WTC11 (cell line): ENCODE measurements at regions not wholly inside any gene's neighbourhood (a gene's known extent, or its start where the extent isn't known, plus 50 kb on each side); places are given as distances from the start of the nearest gene placed in this dataset.

Experiments used
- ATAC-seq: fragments of 200-7000 bp; cut with Tn5 transposase; 2 replicates; pipeline ENCODE4 v1.10.0; 2021; ENCODE audit warnings: mild to moderate bottlenecking, moderate library complexity
- CTCF ChIA-PET: fragments of 300-600 bp; sonication (Branson Sonifier 250); formaldehyde crosslinking; loops from one replicate; lab custom pipeline; 2021; ENCODE audit warnings: antibody characterized with exemption; lab: Charles Lee
- POLR2A ChIA-PET: fragments of 350-600 bp; sonication (Branson Sonifier 250); formaldehyde crosslinking; loops from one replicate; lab custom pipeline; 2021; ENCODE audit warnings: antibody characterized with exemption; lab: Charles Lee
- DNase-seq: peaks from one replicate; pipeline ENCODE4 v3.0.0; 2021; ENCODE audit warnings: low spot score
- H3K27ac Mint-ChIP-seq: 2 replicates; pipeline ENCODE4 v1.8.0; 2021; ENCODE audit warnings: mixed read lengths
- H3K27me3 Mint-ChIP-seq: 2 replicates; pipeline ENCODE4 v1.8.0; 2021; ENCODE audit warnings: low read depth, mild to moderate bottlenecking, moderate library complexity, mixed read lengths
- H3K36me3 Mint-ChIP-seq: 2 replicates; pipeline ENCODE4 v1.8.0; 2021; ENCODE audit warnings: mixed read lengths
- H3K4me1 Mint-ChIP-seq: 2 replicates; pipeline ENCODE4 v1.8.0; 2022; ENCODE audit warnings: mixed read lengths
- H3K4me3 Mint-ChIP-seq: 2 replicates; pipeline ENCODE4 v1.8.0; 2021; ENCODE audit warnings: mild to moderate bottlenecking, moderate library complexity, mixed read lengths
- H3K9me3 Mint-ChIP-seq: 2 replicates; pipeline ENCODE4 v1.8.0; 2021; ENCODE audit warnings: mixed read lengths
- AFF4 ChIP-seq: sonication (generic); formaldehyde crosslinking; IDR thresholded peaks from 2 replicates; pipeline ENCODE4 v1.8.1; 2023; ENCODE audit warnings: mild to moderate bottlenecking, missing genetic modification reagents, borderline replicate concordance
- ATF2 ChIP-seq: sonication (generic); formaldehyde crosslinking; IDR thresholded peaks from 2 replicates; pipeline ENCODE4 v1.8.1; 2022; ENCODE audit warnings: low read depth, missing genetic modification reagents, borderline replicate concordance
- CDX4 ChIP-seq: fragments of 250-450 bp; sonication (Bioruptor Pico); IDR thresholded peaks from 2 replicates; pipeline ENCODE4 v1.9.0; 2021; ENCODE audit warnings: moderate library complexity, mild to moderate bottlenecking, inconsistent platforms, borderline replicate concordance
- ESRRA ChIP-seq: sonication (generic); formaldehyde crosslinking; IDR thresholded peaks from 2 replicates; pipeline ENCODE4 v1.8.1; 2022; ENCODE audit warnings: mild to moderate bottlenecking, missing genetic modification reagents, borderline replicate concordance
- GRHL2 ChIP-seq: fragments of 250-450 bp; sonication (Bioruptor Pico); IDR thresholded peaks from 2 replicates; pipeline ENCODE4 v1.8.0; 2022; ENCODE audit warnings: mild to moderate bottlenecking, moderate library complexity; ENCODE audit not compliant: insufficient replicate concordance, severe bottlenecking
- HMGXB4 ChIP-seq: sonication (generic); formaldehyde crosslinking; IDR thresholded peaks from 2 replicates; pipeline ENCODE4 v1.8.1; 2023; ENCODE audit warnings: mild to moderate bottlenecking, moderate library complexity, missing genetic modification reagents
- MXD4 ChIP-seq: fragments of 250-450 bp; sonication (Bioruptor Pico); IDR thresholded peaks from 2 replicates; pipeline ENCODE4 v1.8.0; 2021; ENCODE audit warnings: mild to moderate bottlenecking, moderate library complexity, borderline replicate concordance
- NFATC4 ChIP-seq: fragments of 250-450 bp; sonication (Bioruptor Pico); IDR thresholded peaks from 2 replicates; pipeline ENCODE4 v1.9.0; 2021; ENCODE audit warnings: mild to moderate bottlenecking
- NFYB ChIP-seq: sonication (generic); formaldehyde crosslinking; conservative IDR thresholded peaks from 2 replicates; pipeline ENCODE4 v1.8.0; 2022; ENCODE audit warnings: low read depth, missing genetic modification reagents
- NR1H2 ChIP-seq: sonication (generic); formaldehyde crosslinking; IDR thresholded peaks from 2 replicates; pipeline ENCODE4 v1.9.0; 2021; ENCODE audit warnings: mild to moderate bottlenecking, moderate library complexity, missing genetic modification reagents
- NR3C1 ChIP-seq: sonication (generic); formaldehyde crosslinking; conservative IDR thresholded peaks from 2 replicates; pipeline ENCODE4 v1.8.1; 2023; ENCODE audit warnings: low read depth, mild to moderate bottlenecking, missing genetic modification reagents
- ZBTB21 ChIP-seq: sonication (generic); formaldehyde crosslinking; IDR thresholded peaks from 2 replicates; pipeline ENCODE4 v1.8.1; 2023; ENCODE audit warnings: mild to moderate bottlenecking, missing genetic modification reagents, borderline replicate concordance
- ZMAT4 ChIP-seq: fragments of 250-450 bp; sonication (Bioruptor Pico); IDR thresholded peaks from 2 replicates; pipeline ENCODE4 v1.9.0; 2021; ENCODE audit warnings: mild to moderate bottlenecking
- ZNF317 ChIP-seq: sonication (generic); formaldehyde crosslinking; IDR thresholded peaks from 2 replicates; pipeline ENCODE4 v1.8.1; 2023; ENCODE audit warnings: low read depth, mild to moderate bottlenecking, moderate library complexity, missing genetic modification reagents, borderline replicate concordance
- ZNF425 ChIP-seq: fragments of 250-450 bp; sonication (Bioruptor Pico); conservative IDR thresholded peaks from 2 replicates; pipeline ENCODE4 v1.9.0; 2021; ENCODE audit warnings: mild to moderate bottlenecking
- ZNF512 ChIP-seq: sonication (generic); formaldehyde crosslinking; IDR thresholded peaks from 2 replicates; pipeline ENCODE4 v1.8.1; 2022; ENCODE audit warnings: missing genetic modification reagents, borderline replicate concordance
- ZSCAN18 ChIP-seq: fragments of 250-450 bp; sonication (Bioruptor Pico); IDR thresholded peaks from 2 replicates; pipeline ENCODE4 v2.1.2; 2022; ENCODE audit warnings: mild to moderate bottlenecking, moderate library complexity

- Mint-ChIP-seq H3K36me3 (no peaks in the 10 kb centered on the region), H3K4me1 (no peaks in the 10 kb centered on the region), H3K9me3 (0 out of 2 replicates have a peak, but pooled peaks cover 3% of the 10 kb centered on the region), H3K27me3 (no peaks in the 10 kb centered on the region), H3K27ac (no peak overlapping the region), H3K4me3 (no peak overlapping the region)
- CTCF ChIA-PET, result no interaction called here
- no peak for DNase-seq
- POLR2A ChIA-PET, result no interaction called here
- no peak for TF ChIP-seq NFYB (CRISPR knock-in tag)
- TF ChIP-seq, all 79 proteins: peak for 0
- no peak for ATAC-seq
Observed at GRCh38 chr4:130542953-130543352, 1447.0 kb downstream of the C4orf33 start.

- no peak overlapping the region for H3K4me3 Mint-ChIP-seq
- DNase-seq (no peak), ATAC-seq (no peak)
- ChIA-PET CTCF (no interaction called here), POLR2A (no interaction called here)
- H3K9me3 Mint-ChIP-seq, result 0 out of 2 replicates have a peak, but pooled peaks cover 3% of the 10 kb centered on the region
- no peaks in the 10 kb centered on the region for H3K4me1 Mint-ChIP-seq
- H3K27me3 Mint-ChIP-seq, result no peaks in the 10 kb centered on the region
- no peak overlapping the region for H3K27ac Mint-ChIP-seq
- TF ChIP-seq NR1H2 (CRISPR knock-in tag) (no peak), NR3C1 (CRISPR knock-in tag) (no peak), ZNF512 (CRISPR knock-in tag) (no peak), ZNF317 (CRISPR knock-in tag) (no peak), ATF2 (CRISPR knock-in tag) (no peak)
- no peaks in the 10 kb centered on the region for H3K36me3 Mint-ChIP-seq
Observed at GRCh38 chr4:130545171-130545570, 1449.2 kb downstream of the C4orf33 start.

GRCh38 chr4:130545596-130545995 is 1449.6 kb downstream of the C4orf33 start:
- ChIA-PET CTCF (no interaction called here), POLR2A (no interaction called here)
- DNase-seq, result no peak
- Mint-ChIP-seq H3K27ac (no peak overlapping the region), H3K36me3 (no peaks in the 10 kb centered on the region), H3K4me1 (no peaks in the 10 kb centered on the region), H3K4me3 (no peak overlapping the region), H3K9me3 (0 out of 2 replicates have a peak, but pooled peaks cover 3% of the 10 kb centered on the region), H3K27me3 (no peaks in the 10 kb centered on the region)
- no peak for ATAC-seq
- TF ChIP-seq ZBTB21 (no peak), NFATC4 (CRISPR knock-in tag) (no peak), HMGXB4 (CRISPR knock-in tag) (no peak), ESRRA (CRISPR knock-in tag) (no peak), ZNF425 (CRISPR knock-in tag) (no peak), GRHL2 (CRISPR knock-in tag) (no peak), AFF4 (CRISPR knock-in tag) (no peak), MXD4 (CRISPR knock-in tag) (no peak), ZMAT4 (CRISPR knock-in tag) (no peak), ZSCAN18 (CRISPR knock-in tag) (no peak), CDX4 (CRISPR knock-in tag) (no peak)
